ENCODE measurements at regions not wholly inside any gene's neighbourhood (a gene's known extent, or its start where the extent isn't known, plus 50 kb on each side); places are given as distances from the start of the nearest gene placed in this dataset.

DNA sequence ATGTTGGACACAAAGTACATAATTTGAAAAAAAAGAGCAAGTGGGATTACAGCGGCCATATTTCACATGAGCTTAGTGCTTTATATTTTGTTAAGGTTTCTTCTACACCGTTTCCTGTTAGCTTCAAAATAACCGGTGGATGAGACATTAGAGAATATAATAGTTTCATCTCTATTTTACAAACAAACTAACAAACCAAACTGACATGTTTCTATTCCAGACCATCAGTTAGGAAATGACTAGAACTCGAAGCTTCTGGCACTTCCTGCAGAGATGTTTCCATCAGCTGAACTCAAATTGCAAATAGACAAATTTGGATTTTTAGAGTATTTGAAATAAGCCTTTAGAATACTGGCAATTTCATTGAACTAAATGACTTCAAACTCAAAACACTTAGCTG lies 86.5 kb downstream of the MTRR start:
- intact Hi-C loops (cut with micrococcal nuclease): no loop called here
- Histone ChIP-seq H3K4me1 (ENCODE audit: insufficient read depth, low read length) (no peaks in the 10 kb centered on the region), H3K9me3 (ENCODE audit: control insufficient read depth in 1 of 2, low read length in 2 of 2) (no peaks in the 10 kb centered on the region), H3K27ac (ENCODE audit: low read depth, low read length) (no peak overlapping the region), H3K4me3 (ENCODE audit: low read length in 2 of 2) (no peak overlapping the region), H3K36me3 (ENCODE audit: insufficient read depth, low read length) (no peaks in the 10 kb centered on the region), H3K27me3 (ENCODE audit: insufficient read depth, low read length) (no peaks in the 10 kb centered on the region)
- no peak overlapping the region for H3K4me3 Mint-ChIP-seq
- DNase-seq: no peak
- POLR2A ChIA-PET (ENCODE audit: partially characterized antibody): no interaction called here
- peaks cover 0 to 1% (median 0%) of the 10 kb centered on the region in 4 donors for H3K4me1 Mint-ChIP-seq
- H3K27ac Mint-ChIP-seq: no peak overlapping the region
- H3K36me3 Mint-ChIP-seq: no peaks in the 10 kb centered on the region
- peaks cover 0 to 2% (median 0%) of the 10 kb centered on the region in 8 donors for H3K9me3 Mint-ChIP-seq
- peaks cover 0 to 3% of the 10 kb centered on the region in 2 donors for H3K27me3 Mint-ChIP-seq
- CTCF ChIA-PET (ENCODE audit: partially characterized antibody): no interaction called here

DNA sequence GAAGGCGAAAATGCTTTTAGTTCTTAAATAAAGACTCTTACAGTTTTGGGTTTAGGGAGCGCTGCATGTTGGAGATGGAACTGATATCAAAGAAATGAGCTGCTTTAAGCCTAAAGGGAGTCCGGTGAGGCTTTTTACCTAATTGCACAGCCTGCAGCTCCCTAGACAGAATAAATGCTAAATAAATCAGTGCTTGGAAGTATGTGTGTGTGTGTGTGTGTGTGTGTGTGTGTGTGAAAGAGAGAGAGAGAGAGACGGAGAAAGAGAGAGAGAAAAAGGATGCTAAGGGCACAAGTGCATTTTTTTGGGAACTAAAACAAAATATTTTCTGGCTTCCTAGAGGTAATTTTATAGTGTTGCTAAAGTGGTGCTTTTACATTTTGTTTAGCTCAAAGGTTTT lies 88.4 kb downstream of the MTRR start:
- no peaks in the 10 kb centered on the region for H3K27me3 Mint-ChIP-seq

DNA sequence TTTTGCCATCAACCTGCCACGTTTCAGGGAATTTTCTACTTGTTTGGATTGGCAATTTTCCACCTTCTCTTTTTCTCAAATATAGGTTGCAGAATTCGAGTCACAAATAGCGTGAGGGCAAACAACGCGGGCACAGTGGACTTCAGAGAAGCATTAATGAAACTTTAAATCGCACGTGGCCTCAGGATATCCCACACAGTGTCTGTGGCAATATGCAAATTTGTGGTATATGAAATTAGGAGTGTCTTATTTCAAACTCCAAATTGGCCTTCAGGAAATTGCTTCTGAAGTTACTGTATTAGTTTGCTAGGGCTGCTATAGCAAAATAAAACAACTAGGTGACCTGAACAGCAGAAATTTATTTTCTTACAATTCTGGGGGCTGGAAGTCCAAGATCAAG lies 91.2 kb downstream of the MTRR start:
- Histone ChIP-seq H3K27ac (ENCODE audit: low read depth, low read length) (no peak overlapping the region), H3K4me3 (ENCODE audit: low read length in 2 of 2) (no peak overlapping the region), H3K36me3 (ENCODE audit: insufficient read depth, low read length) (no peaks in the 10 kb centered on the region), H3K4me1 (ENCODE audit: insufficient read depth, low read length) (no peaks in the 10 kb centered on the region), H3K27me3 (ENCODE audit: insufficient read depth, low read length) (no peaks in the 10 kb centered on the region), H3K9me3 (ENCODE audit: control insufficient read depth in 1 of 2, low read length in 2 of 2) (no peaks in the 10 kb centered on the region)
- no peak overlapping the region for H3K4me3 Mint-ChIP-seq
- H3K9me3 Mint-ChIP-seq: peaks cover 0 to 4% (median 0%) of the 10 kb centered on the region in 8 donors
- H3K4me1 Mint-ChIP-seq: peaks cover 0 to 2% (median 0%) of the 10 kb centered on the region in 4 donors
- no peak for DNase-seq
- no peak overlapping the region for H3K27ac Mint-ChIP-seq
- ChIA-PET POLR2A (ENCODE audit: partially characterized antibody) (no interaction called here), CTCF (ENCODE audit: partially characterized antibody) (no interaction called here)
- H3K27me3 Mint-ChIP-seq: peaks cover 4 to 6% of the 10 kb centered on the region in 2 donors
- intact Hi-C loops (cut with micrococcal nuclease): no loop called here
- H3K36me3 Mint-ChIP-seq: no peaks in the 10 kb centered on the region

More for the DNA sequence above, 88.4 kb downstream of the MTRR start:
- H3K4me1 Mint-ChIP-seq: peaks cover 0 to 2% (median 0%) of the 10 kb centered on the region in 4 donors
- no peak for DNase-seq
- ChIA-PET POLR2A (ENCODE audit: partially characterized antibody) (no interaction called here), CTCF (ENCODE audit: partially characterized antibody) (no interaction called here)
- H3K9me3 Mint-ChIP-seq: peaks cover 0 to 2% (median 0%) of the 10 kb centered on the region in 8 donors
- Histone ChIP-seq H3K27ac (ENCODE audit: low read depth, low read length) (no peak overlapping the region), H3K27me3 (ENCODE audit: insufficient read depth, low read length) (no peaks in the 10 kb centered on the region), H3K4me1 (ENCODE audit: insufficient read depth, low read length) (no peaks in the 10 kb centered on the region), H3K36me3 (ENCODE audit: insufficient read depth, low read length) (no peaks in the 10 kb centered on the region), H3K4me3 (ENCODE audit: low read length in 2 of 2) (no peak overlapping the region), H3K9me3 (ENCODE audit: control insufficient read depth in 1 of 2, low read length in 2 of 2) (no peaks in the 10 kb centered on the region)
- no peak overlapping the region for H3K27ac Mint-ChIP-seq
- H3K36me3 Mint-ChIP-seq: no peaks in the 10 kb centered on the region
- no peak overlapping the region for H3K4me3 Mint-ChIP-seq
- intact Hi-C loops (cut with micrococcal nuclease): no loop called here

DNA sequence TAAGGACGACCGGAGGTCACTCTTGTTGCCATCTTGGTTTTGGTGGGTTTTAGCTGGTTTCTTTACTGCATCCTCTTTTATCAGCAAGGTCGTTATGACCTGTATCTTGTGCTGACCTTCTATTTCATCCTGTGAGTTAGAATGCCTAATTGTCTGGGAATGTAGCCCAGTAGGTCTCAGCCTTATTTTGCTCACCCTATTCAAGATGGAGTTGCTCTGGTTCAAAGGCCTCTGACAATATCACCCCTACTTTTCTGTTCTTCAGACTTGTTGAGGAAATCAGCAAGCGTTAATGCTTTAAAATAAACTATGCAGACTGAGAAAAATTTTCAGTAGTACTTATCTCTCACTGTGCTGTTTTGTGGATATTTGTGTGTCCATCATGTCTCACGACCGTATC lies 92.6 kb downstream of the MTRR start:
- POLR2A ChIA-PET (ENCODE audit: partially characterized antibody): no interaction called here
- H3K9me3 ChIP-seq (ENCODE audit: control insufficient read depth in 1 of 2, low read length in 2 of 2): no peaks in the 10 kb centered on the region
- no peak overlapping the region for H3K27ac Mint-ChIP-seq
- H3K4me1 ChIP-seq (ENCODE audit: insufficient read depth, low read length): no peaks in the 10 kb centered on the region
- CTCF ChIA-PET (ENCODE audit: partially characterized antibody): interaction anchor here (1.3 kb wide), 1 partner anchor 10 kb away, joined by 3 read pairs; no protein-coding TSS in a partner anchor
- H3K4me3 ChIP-seq (ENCODE audit: low read length in 2 of 2): no peak overlapping the region
- H3K4me3 Mint-ChIP-seq: no peak overlapping the region
- intact Hi-C loops (cut with micrococcal nuclease): no loop called here
- H3K4me1 Mint-ChIP-seq: peaks cover 0 to 2% (median 0%) of the 10 kb centered on the region in 4 donors
- no peaks in the 10 kb centered on the region for H3K36me3 Mint-ChIP-seq
- H3K9me3 Mint-ChIP-seq: peaks cover 0 to 2% (median 0%) of the 10 kb centered on the region in 8 donors
- no peak overlapping the region for H3K27ac ChIP-seq (ENCODE audit: low read depth, low read length)
- DNase-seq: no peak
- no peaks in the 10 kb centered on the region for H3K36me3 ChIP-seq (ENCODE audit: insufficient read depth, low read length)
- peaks cover 6% of the 10 kb centered on the region in 2 donors for H3K27me3 Mint-ChIP-seq
- no peaks in the 10 kb centered on the region for H3K27me3 ChIP-seq (ENCODE audit: insufficient read depth, low read length)

DNA sequence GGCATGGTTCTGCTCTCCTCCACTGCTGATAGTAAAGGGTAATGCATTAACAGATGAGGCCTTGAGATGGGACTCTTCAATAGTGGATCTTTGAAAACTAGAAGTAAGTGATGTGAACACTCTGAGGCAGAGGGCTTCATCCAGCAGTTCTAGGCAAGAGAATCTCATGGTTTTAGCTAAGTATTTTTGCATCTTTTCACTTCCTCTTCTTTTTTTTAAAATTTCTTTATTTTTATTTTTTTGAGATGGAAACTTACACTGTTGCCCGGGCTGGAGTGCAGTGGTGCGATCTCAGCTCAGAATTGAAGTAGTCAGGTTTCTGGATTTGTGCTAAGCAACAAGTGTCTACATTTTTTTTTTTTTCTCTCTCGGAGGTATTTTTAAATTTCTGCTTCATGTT lies 101.9 kb downstream of the MTRR start:
- Mint-ChIP-seq H3K4me1 (no peaks in the 10 kb centered on the region), H3K4me3 (no peak overlapping the region), H3K27me3 (peaks cover 2 to 4% of the 10 kb centered on the region in 2 donors), H3K27ac (no peak overlapping the region), H3K9me3 (peaks cover 0 to 3% (median 0%) of the 10 kb centered on the region in 8 donors), H3K36me3 (no peaks in the 10 kb centered on the region)
- Histone ChIP-seq H3K4me3 (ENCODE audit: low read length in 2 of 2) (no peak overlapping the region), H3K36me3 (ENCODE audit: insufficient read depth, low read length) (no peaks in the 10 kb centered on the region), H3K27me3 (ENCODE audit: insufficient read depth, low read length) (no peaks in the 10 kb centered on the region), H3K27ac (ENCODE audit: low read depth, low read length) (no peak overlapping the region), H3K4me1 (ENCODE audit: insufficient read depth, low read length) (no peaks in the 10 kb centered on the region), H3K9me3 (ENCODE audit: control insufficient read depth in 1 of 2, low read length in 2 of 2) (no peaks in the 10 kb centered on the region)
- POLR2A ChIA-PET (ENCODE audit: partially characterized antibody): no interaction called here
- DNase-seq: no peak
- CTCF ChIA-PET (ENCODE audit: partially characterized antibody): interaction anchor here (1.2 kb wide), 1 partner anchor 9 kb away, joined by 3 read pairs; no protein-coding TSS in a partner anchor
- intact Hi-C loops (cut with micrococcal nuclease): no loop called here

DNA sequence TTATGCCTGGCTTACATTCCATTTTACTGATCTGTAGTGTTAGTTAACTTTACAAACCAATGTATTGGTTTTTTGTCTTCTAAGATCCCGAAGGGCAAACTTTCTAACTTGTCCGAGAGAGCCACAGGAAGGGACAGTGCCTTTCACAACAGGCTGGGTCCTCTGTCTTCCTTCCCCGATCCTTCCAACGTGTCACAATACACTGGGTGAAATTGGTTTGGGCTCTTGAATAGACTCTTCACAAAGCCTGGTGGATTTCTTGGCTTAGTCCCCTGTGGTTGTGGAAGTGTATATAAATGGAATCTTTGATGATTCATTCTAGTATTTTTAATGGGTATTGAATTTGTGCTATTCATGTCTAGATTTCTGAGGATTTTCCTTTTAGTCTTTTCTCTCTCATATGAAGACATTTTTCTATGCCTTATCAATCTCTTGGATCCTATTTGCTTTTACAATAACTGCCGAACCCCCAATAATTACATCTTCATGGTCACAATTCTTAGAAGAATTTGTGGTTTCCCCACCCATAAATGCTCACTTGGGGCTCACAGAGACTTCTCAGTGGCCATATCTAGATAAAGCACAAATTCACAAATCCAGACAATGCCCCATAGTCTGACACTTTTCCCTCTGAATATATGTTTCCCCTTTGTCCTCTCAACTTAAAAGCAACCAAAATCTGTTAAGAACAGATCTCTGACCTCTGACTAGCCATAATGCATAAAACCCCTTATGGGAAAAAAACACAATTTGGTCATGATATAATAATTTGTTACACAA lies 107.7 kb downstream of the MTRR start:
- ChIA-PET CTCF (ENCODE audit: partially characterized antibody) (no interaction called here), POLR2A (ENCODE audit: partially characterized antibody) (no interaction called here)
- Mint-ChIP-seq H3K9me3 (peaks cover 0 to 3% (median 0%) of the 10 kb centered on the region in 8 donors), H3K36me3 (no peaks in the 10 kb centered on the region), H3K27ac (no peak overlapping the region), H3K4me1 (no peaks in the 10 kb centered on the region), H3K27me3 (peaks cover 4 to 7% of the 10 kb centered on the region in 2 donors), H3K4me3 (no peak overlapping the region)
- no peaks in the 10 kb centered on the region for H3K9me3 ChIP-seq (ENCODE audit: control insufficient read depth in 1 of 2, low read length in 2 of 2)
- H3K27me3 ChIP-seq (ENCODE audit: insufficient read depth, low read length): no peaks in the 10 kb centered on the region
- H3K27ac ChIP-seq (ENCODE audit: low read depth, low read length): no peak overlapping the region
- intact Hi-C loops (cut with micrococcal nuclease): no loop called here
- no peak for DNase-seq
- no peaks in the 10 kb centered on the region for H3K4me1 ChIP-seq (ENCODE audit: insufficient read depth, low read length)
- H3K36me3 ChIP-seq (ENCODE audit: insufficient read depth, low read length): no peaks in the 10 kb centered on the region
- no peak overlapping the region for H3K4me3 ChIP-seq (ENCODE audit: low read length in 2 of 2)

DNA sequence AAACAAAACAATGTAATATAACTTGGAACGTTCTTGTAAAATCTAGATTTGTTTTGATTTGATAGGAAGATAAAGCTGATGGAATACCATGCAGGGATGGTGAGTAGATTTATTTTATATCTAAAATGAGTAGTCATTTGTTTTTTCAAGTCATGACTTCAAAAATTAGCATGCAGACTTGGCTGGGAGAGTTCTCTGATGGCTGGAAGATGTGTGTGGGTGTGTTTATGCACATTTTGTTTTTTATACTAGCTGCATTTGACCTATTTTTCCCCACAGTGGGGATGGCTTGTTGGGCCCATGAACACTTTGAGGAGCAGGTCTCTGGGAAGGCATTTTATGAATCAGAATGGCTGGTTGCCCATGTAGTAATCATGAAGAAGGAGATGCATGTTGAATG lies 109.2 kb downstream of the MTRR start:
- Mint-ChIP-seq H3K27ac (no peak overlapping the region), H3K4me1 (no peaks in the 10 kb centered on the region), H3K27me3 (peaks cover 2 to 7% of the 10 kb centered on the region in 2 donors), H3K4me3 (no peak overlapping the region), H3K36me3 (no peaks in the 10 kb centered on the region), H3K9me3 (peaks cover 0 to 3% (median 0%) of the 10 kb centered on the region in 8 donors)
- no peak for DNase-seq
- ChIA-PET CTCF (ENCODE audit: partially characterized antibody) (no interaction called here), POLR2A (ENCODE audit: partially characterized antibody) (no interaction called here)
- intact Hi-C loops (cut with micrococcal nuclease): no loop called here
- Histone ChIP-seq H3K27ac (ENCODE audit: low read depth, low read length) (no peak overlapping the region), H3K4me3 (ENCODE audit: low read length in 2 of 2) (no peak overlapping the region), H3K27me3 (ENCODE audit: insufficient read depth, low read length) (no peaks in the 10 kb centered on the region), H3K9me3 (ENCODE audit: control insufficient read depth in 1 of 2, low read length in 2 of 2) (no peaks in the 10 kb centered on the region), H3K4me1 (ENCODE audit: insufficient read depth, low read length) (no peaks in the 10 kb centered on the region), H3K36me3 (ENCODE audit: insufficient read depth, low read length) (no peaks in the 10 kb centered on the region)

Measured in CD4-positive, alpha-beta memory T cell (primary cell).